Neural cell (in vitro differentiated cells): ENCODE measurements at regions not wholly inside any gene's neighbourhood (a gene's known extent, or its start where the extent isn't known, plus 50 kb on each side); places are given as distances from the start of the nearest gene placed in this dataset.
"Not testable (repeated sequence)": the region's sequence is repeated elsewhere in the genome, so short reads cannot be mapped to it uniquely, and the experiment has no call there.

ENCODE experiments used
- CTCF ChIP-seq: fragments of 450-650 bp; IDR thresholded peaks from 2 replicates; pipeline ENCODE4 v1.5.1; 2014; ENCODE audit warnings: antibody characterized with exemption, mild to moderate bottlenecking, moderate library complexity; ENCODE audit not compliant: poor library complexity, severe bottlenecking
- EP300 ChIP-seq: fragments of 450-650 bp; conservative IDR thresholded peaks from 2 replicates; pipeline ENCODE4 v1.6.1; 2014; ENCODE audit warnings: antibody characterized with exemption, mild to moderate bottlenecking, moderate library complexity; ENCODE audit not compliant: poor library complexity, severe bottlenecking
- EZH2 ChIP-seq: fragments of 200-600, 300-800 bp; shearing (Covaris generic), sonication (generic); IDR thresholded peaks from 2 replicates; pipeline ENCODE4 v1.6.1; 2014; ENCODE audit warnings: antibody characterized with exemption, low read length, borderline replicate concordance, mild to moderate bottlenecking; ENCODE audit not compliant: insufficient read depth, poor library complexity, severe bottlenecking
- MXI1 ChIP-seq: fragments of 450-650 bp; conservative IDR thresholded peaks from 2 replicates; pipeline ENCODE4 v1.6.1; 2014; ENCODE audit warnings: antibody characterized with exemption, mild to moderate bottlenecking; ENCODE audit not compliant: poor library complexity, severe bottlenecking
- POLR2AphosphoS5 ChIP-seq: IDR thresholded peaks from 2 replicates; pipeline ENCODE4 v1.6.1; 2012

- not testable (repeated sequence) for TF ChIP-seq CTCF, EP300, EZH2, POLR2AphosphoS5, MXI1
These were observed 112.6 kb downstream of the DRD1 start for GRCh38 chr5:175331173-175332036.
